ENCODE measurements at regions not wholly inside any gene's neighbourhood (a gene's known extent, or its start where the extent isn't known, plus 50 kb on each side); places are given as distances from the start of the nearest gene placed in this dataset.
"Not testable (repeated sequence)": the region's sequence is repeated elsewhere in the genome, so short reads cannot be mapped to it uniquely, and the experiment has no call there.

- Histone ChIP-seq H3K4me3 (ENCODE audit: low read depth, low read length) (no peak overlapping the region), H3K9me3 (ENCODE audit: severe bottlenecking) (no peaks in the 10 kb centered on the region), H3K27me3 (ENCODE audit: insufficient read depth, low read depth, severe bottlenecking) (no peaks in the 10 kb centered on the region), H3K36me3 (no peaks in the 10 kb centered on the region), H3K27ac (no peak overlapping the region)
- DNase-seq = no peak
- no peak for TF ChIP-seq CTCF (IDR thresholded peaks at IDR 0.05; ENCODE audit: low read depth, low read length)
Measured at GRCh38 chr7:26087321-26088091, 64.5 kb upstream of the NFE2L3 start.

- not testable (repeated sequence) for H3K4me3 ChIP-seq (ENCODE audit: low read depth, low read length); H3K36me3 ChIP-seq; H3K27ac ChIP-seq; H3K27me3 ChIP-seq (ENCODE audit: insufficient read depth, low read depth, severe bottlenecking); DNase-seq; H3K9me3 ChIP-seq (ENCODE audit: severe bottlenecking)
Measured at GRCh38 chr7:26089469-26089868, 62.5 kb upstream of the NFE2L3 start.

- no peaks in the 10 kb centered on the region for H3K9me3 ChIP-seq (ENCODE audit: severe bottlenecking)
- H3K36me3 ChIP-seq = no peaks in the 10 kb centered on the region
- DNase-seq = no peak
- TF ChIP-seq CTCF (IDR thresholded peaks at IDR 0.05; ENCODE audit: low read depth, low read length) = peak; percentile 70
- peak overlapping the region; percentile 16; the same call in 1 of the 2 replicates for H3K27ac ChIP-seq
- H3K27me3 ChIP-seq (ENCODE audit: insufficient read depth, low read depth, severe bottlenecking) = no peaks in the 10 kb centered on the region
- H3K4me3 ChIP-seq (ENCODE audit: low read depth, low read length) = no peak overlapping the region
Measured at GRCh38 chr7:26090927-26091519, 61.0 kb upstream of the NFE2L3 start.

GRCh38 chr7:26091933-26092332 is 60.1 kb upstream of the NFE2L3 start:
- DNase-seq = no peak
- H3K4me3 ChIP-seq (ENCODE audit: low read depth, low read length) = no peak overlapping the region
- TF ChIP-seq CTCF (IDR thresholded peaks at IDR 0.05; ENCODE audit: low read depth, low read length) = peak; percentile 43

GRCh38 chr7:26093023-26093422 is 59.0 kb upstream of the NFE2L3 start:
- no peak overlapping the region for H3K27ac ChIP-seq
- H3K4me3 ChIP-seq (ENCODE audit: low read depth, low read length) = no peak overlapping the region
- H3K9me3 ChIP-seq (ENCODE audit: severe bottlenecking) = no peaks in the 10 kb centered on the region
- no peaks in the 10 kb centered on the region for H3K27me3 ChIP-seq (ENCODE audit: insufficient read depth, low read depth, severe bottlenecking)
- H3K36me3 ChIP-seq = no peaks in the 10 kb centered on the region
- DNase-seq = no peak
- TF ChIP-seq CTCF (IDR thresholded peaks at IDR 0.05; ENCODE audit: low read depth, low read length) = no peak

More at GRCh38 chr7:26091933-26092332, 60.1 kb upstream of the NFE2L3 start:
- H3K27ac ChIP-seq = no peak overlapping the region
- no peaks in the 10 kb centered on the region for H3K27me3 ChIP-seq (ENCODE audit: insufficient read depth, low read depth, severe bottlenecking)
- no peaks in the 10 kb centered on the region for H3K9me3 ChIP-seq (ENCODE audit: severe bottlenecking)
- H3K36me3 ChIP-seq = no peaks in the 10 kb centered on the region

- no peak overlapping the region for H3K4me3 ChIP-seq (ENCODE audit: low read depth, low read length)
- no peak overlapping the region for H3K27ac ChIP-seq
- H3K36me3 ChIP-seq = no peaks in the 10 kb centered on the region
- DNase-seq = no peak
- TF ChIP-seq CTCF (IDR thresholded peaks at IDR 0.05; ENCODE audit: low read depth, low read length) = no peak
- H3K27me3 ChIP-seq (ENCODE audit: insufficient read depth, low read depth, severe bottlenecking) = no peaks in the 10 kb centered on the region
- H3K9me3 ChIP-seq (ENCODE audit: severe bottlenecking) = no peaks in the 10 kb centered on the region
Measured at GRCh38 chr7:26096136-26096535, 55.9 kb upstream of the NFE2L3 start.

Data from WERI-Rb-1 (cell line).